ENCODE measurements at regions not wholly inside any gene's neighbourhood (a gene's known extent, or its start where the extent isn't known, plus 50 kb on each side); places are given as distances from the start of the nearest gene placed in this dataset.
"Not testable (repeated sequence)": the region's sequence is repeated elsewhere in the genome, so short reads cannot be mapped to it uniquely, and the experiment has no call there.

- ATAC-seq (ENCODE audit: low read depth) (no peak), DNase-seq (no peak)
- H3K4me3 Mint-ChIP-seq, result no peak overlapping the region
- H3K27me3 Mint-ChIP-seq, result no peaks in the 10 kb centered on the region
- ChIA-PET CTCF (no interaction called here), POLR2A (no interaction called here)
- no peak for TF ChIP-seq CTCF (IDR thresholded peaks at IDR 0.05)
- no peaks in the 10 kb centered on the region for H3K4me1 Mint-ChIP-seq
- intact Hi-C loops (cut with micrococcal nuclease), result no loop called here
- peaks cover 4% of the 10 kb centered on the region for H3K9me3 Mint-ChIP-seq
- no peaks in the 10 kb centered on the region for H3K36me3 Mint-ChIP-seq (ENCODE audit: low read depth)
- no peak overlapping the region for H3K27ac Mint-ChIP-seq
These were observed 189.9 kb upstream of the DCC start for GRCh38 chr18:52150050-52150449.

GRCh38 chr18:52152036-52152435, 188.0 kb upstream of the DCC start:
- DNase-seq, result no peak
- no peaks in the 10 kb centered on the region for H3K27me3 Mint-ChIP-seq
- no peaks in the 10 kb centered on the region for H3K36me3 Mint-ChIP-seq (ENCODE audit: low read depth)
- POLR2A ChIA-PET, result no interaction called here
- CTCF ChIA-PET, result no interaction called here
- peaks cover 2% of the 10 kb centered on the region for H3K9me3 Mint-ChIP-seq
- intact Hi-C loops (cut with micrococcal nuclease), result no loop called here
- no peak for TF ChIP-seq CTCF (IDR thresholded peaks at IDR 0.05)
- H3K4me3 Mint-ChIP-seq, result no peak overlapping the region
- no peak for ATAC-seq (ENCODE audit: low read depth)
- no peaks in the 10 kb centered on the region for H3K4me1 Mint-ChIP-seq
- H3K27ac Mint-ChIP-seq, result no peak overlapping the region

DNA sequence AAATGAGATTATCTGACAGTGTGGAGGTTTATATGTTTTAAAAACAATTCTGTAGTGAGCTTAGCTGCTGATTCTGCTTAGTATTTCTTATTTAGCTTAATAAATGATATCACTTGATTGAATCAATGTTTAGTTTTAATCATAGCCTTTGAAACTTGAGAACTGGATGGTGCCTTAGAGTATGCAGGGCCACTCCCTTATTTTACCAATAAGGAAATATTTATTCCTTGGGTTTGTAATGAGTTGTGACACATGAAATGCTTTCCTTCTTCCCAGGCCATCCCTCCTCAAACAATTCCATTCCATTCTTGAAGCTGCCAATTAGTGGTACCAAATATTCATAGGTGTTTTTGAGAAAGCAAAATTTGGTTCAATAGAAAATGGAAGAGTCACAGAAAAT, 183.8 kb upstream of the DCC start:
- H3K27me3 Mint-ChIP-seq, result no peaks in the 10 kb centered on the region
- no peaks in the 10 kb centered on the region for H3K9me3 Mint-ChIP-seq
- ATAC-seq (ENCODE audit: low read depth), result no peak
- POLR2A ChIA-PET, result no interaction called here
- intact Hi-C loops (cut with micrococcal nuclease), result no loop called here
- no peaks in the 10 kb centered on the region for H3K36me3 Mint-ChIP-seq (ENCODE audit: low read depth)
- no peaks in the 10 kb centered on the region for H3K4me1 Mint-ChIP-seq
- CTCF ChIA-PET, result no interaction called here
- no peak overlapping the region for H3K4me3 Mint-ChIP-seq
- TF ChIP-seq CTCF (IDR thresholded peaks at IDR 0.05), result no peak
- no peak for DNase-seq
- H3K27ac Mint-ChIP-seq, result no peak overlapping the region

GRCh38 chr18:52160636-52161035, 179.4 kb upstream of the DCC start:
- no peaks in the 10 kb centered on the region for H3K36me3 Mint-ChIP-seq (ENCODE audit: low read depth)
- no peaks in the 10 kb centered on the region for H3K4me1 Mint-ChIP-seq
- H3K27me3 Mint-ChIP-seq, result no peaks in the 10 kb centered on the region
- intact Hi-C loops (cut with micrococcal nuclease), result no loop called here
- no peak overlapping the region for H3K27ac Mint-ChIP-seq
- ChIA-PET CTCF (no interaction called here), POLR2A (no interaction called here)
- DNase-seq (no peak), ATAC-seq (ENCODE audit: low read depth) (no peak)
- no peak overlapping the region for H3K4me3 Mint-ChIP-seq
- no peak for TF ChIP-seq CTCF (IDR thresholded peaks at IDR 0.05)
- peaks cover 3% of the 10 kb centered on the region for H3K9me3 Mint-ChIP-seq

- H3K9me3 Mint-ChIP-seq, result peaks cover 3% of the 10 kb centered on the region
- no peaks in the 10 kb centered on the region for H3K36me3 Mint-ChIP-seq (ENCODE audit: low read depth)
- no peaks in the 10 kb centered on the region for H3K27me3 Mint-ChIP-seq
- DNase-seq (no peak), ATAC-seq (ENCODE audit: low read depth) (no peak)
- H3K4me3 Mint-ChIP-seq, result no peak overlapping the region
- intact Hi-C loops (cut with micrococcal nuclease), result no loop called here
- no peak overlapping the region for H3K27ac Mint-ChIP-seq
- ChIA-PET POLR2A (no interaction called here), CTCF (no interaction called here)
- H3K4me1 Mint-ChIP-seq, result no peaks in the 10 kb centered on the region
- no peak for TF ChIP-seq CTCF (IDR thresholded peaks at IDR 0.05)
These were observed 176.5 kb upstream of the DCC start for GRCh38 chr18:52163478-52163877.

DNA sequence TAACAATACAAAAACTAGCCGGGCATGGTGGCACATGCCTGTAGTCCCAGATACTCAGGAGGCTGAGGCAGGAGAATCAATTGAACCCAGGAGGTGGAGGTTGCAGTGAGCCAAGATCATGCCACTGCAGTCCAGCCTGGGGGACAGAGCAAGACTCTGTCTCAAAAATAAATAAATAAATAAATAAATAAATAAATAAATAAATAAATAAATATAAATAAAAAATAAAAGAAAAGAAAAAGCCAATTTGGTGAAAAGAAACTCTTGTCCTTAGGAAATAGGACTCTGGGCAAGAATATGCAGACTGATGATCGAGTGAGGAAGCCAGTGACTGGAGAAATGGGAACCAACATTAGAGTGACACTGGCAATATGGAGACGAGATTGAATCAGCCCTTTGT, 171.9 kb upstream of the DCC start:
- H3K9me3 Mint-ChIP-seq; H3K36me3 Mint-ChIP-seq (ENCODE audit: low read depth); H3K27ac Mint-ChIP-seq; H3K27me3 Mint-ChIP-seq; intact Hi-C loops (cut with micrococcal nuclease); H3K4me1 Mint-ChIP-seq; H3K4me3 Mint-ChIP-seq; POLR2A ChIA-PET; DNase-seq; ATAC-seq (ENCODE audit: low read depth); CTCF ChIA-PET: not testable (repeated sequence)

Data from activated B cell treated with CpG ODN at 0.5 μM for 24 hours (primary cell).